ENCODE measurements at regions not wholly inside any gene's neighbourhood (a gene's known extent, or its start where the extent isn't known, plus 50 kb on each side); places are given as distances from the start of the nearest gene placed in this dataset.
"Not testable (repeated sequence)": the region's sequence is repeated elsewhere in the genome, so short reads cannot be mapped to it uniquely, and the experiment has no call there.

DNA sequence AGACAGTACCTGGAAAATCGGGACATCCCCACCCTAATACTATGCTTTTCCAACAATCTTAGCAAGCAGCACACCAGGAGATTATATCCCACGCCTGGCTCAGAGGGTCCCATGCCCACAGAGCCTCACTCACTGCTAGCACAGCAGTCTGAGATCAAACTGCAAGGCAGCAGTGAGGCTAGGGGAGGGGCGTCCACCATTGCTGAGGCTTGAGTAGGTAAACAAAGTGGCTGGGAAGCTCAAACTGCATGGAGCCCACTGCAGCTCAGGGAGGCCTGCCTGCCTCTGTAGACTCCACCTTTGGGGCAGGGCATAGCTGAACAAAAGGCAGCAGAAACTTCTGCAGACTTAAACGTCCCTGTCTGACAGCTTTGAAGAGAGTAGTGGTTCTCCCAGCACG is 275.5 kb downstream of the IKZF2 start:
- TF ChIP-seq, protein P1, sequence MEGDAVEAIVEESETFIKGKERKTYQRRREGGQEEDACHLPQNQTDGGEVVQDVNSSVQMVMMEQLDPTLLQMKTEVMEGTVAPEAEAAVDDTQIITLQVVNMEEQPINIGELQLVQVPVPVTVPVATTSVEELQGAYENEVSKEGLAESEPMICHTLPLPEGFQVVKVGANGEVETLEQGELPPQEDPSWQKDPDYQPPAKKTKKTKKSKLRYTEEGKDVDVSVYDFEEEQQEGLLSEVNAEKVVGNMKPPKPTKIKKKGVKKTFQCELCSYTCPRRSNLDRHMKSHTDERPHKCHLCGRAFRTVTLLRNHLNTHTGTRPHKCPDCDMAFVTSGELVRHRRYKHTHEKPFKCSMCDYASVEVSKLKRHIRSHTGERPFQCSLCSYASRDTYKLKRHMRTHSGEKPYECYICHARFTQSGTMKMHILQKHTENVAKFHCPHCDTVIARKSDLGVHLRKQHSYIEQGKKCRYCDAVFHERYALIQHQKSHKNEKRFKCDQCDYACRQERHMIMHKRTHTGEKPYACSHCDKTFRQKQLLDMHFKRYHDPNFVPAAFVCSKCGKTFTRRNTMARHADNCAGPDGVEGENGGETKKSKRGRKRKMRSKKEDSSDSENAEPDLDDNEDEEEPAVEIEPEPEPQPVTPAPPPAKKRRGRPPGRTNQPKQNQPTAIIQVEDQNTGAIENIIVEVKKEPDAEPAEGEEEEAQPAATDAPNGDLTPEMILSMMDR (conservative IDR thresholded peaks at IDR 0.05; ENCODE audit: low read length) = not testable (repeated sequence)
- not testable (repeated sequence) for TF ChIP-seq EZH2phosphoT487 (IDR thresholded peaks at IDR 0.05; ENCODE audit: borderline replicate concordance, low read depth, low read length)
